H9 (cell line): ENCODE measurements at regions not wholly inside any gene's neighbourhood (a gene's known extent, or its start where the extent isn't known, plus 50 kb on each side); places are given as distances from the start of the nearest gene placed in this dataset.

ENCODE experiments used
- DNase-seq: peaks from one replicate; pipeline ENCODE4 v3.0.0-alpha.2; 2017
- H2AFZ ChIP-seq: one replicate; pipeline ENCODE4 v1.6.1; 2013; ENCODE audit warnings: mild to moderate bottlenecking, low read length, control low read depth, moderate library complexity
- H2AK5ac ChIP-seq: 2 replicates; pipeline ENCODE4 v1.6.1; 2013; ENCODE audit warnings: low read length, control low read depth, mixed read lengths; ENCODE audit not compliant: insufficient read length
- H2BK120ac ChIP-seq: one replicate; pipeline ENCODE4 v1.6.1; 2013; ENCODE audit warnings: low read depth, mild to moderate bottlenecking, low read length, control low read depth, inconsistent platforms; ENCODE audit not compliant: poor library complexity, severe bottlenecking
- H2BK12ac ChIP-seq: 2 replicates; pipeline ENCODE4 v1.6.1; 2013; ENCODE audit warnings: low read length, control low read depth, mixed read lengths, low read depth; ENCODE audit not compliant: insufficient read length
- H2BK15ac ChIP-seq: 2 replicates; pipeline ENCODE4 v1.6.1; 2013; ENCODE audit warnings: low read depth, low read length, control low read depth
- H2BK20ac ChIP-seq: one replicate; pipeline ENCODE4 v1.6.1; 2013; ENCODE audit warnings: low read depth, mild to moderate bottlenecking, low read length, control low read depth, inconsistent platforms; ENCODE audit not compliant: poor library complexity, severe bottlenecking
- H2BK5ac ChIP-seq: 2 replicates; pipeline ENCODE4 v1.6.1; 2013; ENCODE audit warnings: low read length, control low read depth, mixed read lengths; ENCODE audit not compliant: insufficient read length
- H3K14ac ChIP-seq: 2 replicates; pipeline ENCODE4 v1.6.1; 2013; ENCODE audit warnings: low read length, control low read depth; ENCODE audit not compliant: insufficient read depth
- H3K18ac ChIP-seq: 2 replicates; pipeline ENCODE4 v1.6.1; 2013; ENCODE audit warnings: low read depth, mild to moderate bottlenecking, mixed read lengths, low read length, control low read depth; ENCODE audit not compliant: insufficient read length
- H3K23ac ChIP-seq: 2 replicates; pipeline ENCODE4 v1.6.1; 2013; ENCODE audit warnings: low read length, control low read depth, mixed read lengths, low read depth; ENCODE audit not compliant: insufficient read length
- H3K23me2 ChIP-seq: 2 replicates; pipeline ENCODE4 v1.6.1; 2013; ENCODE audit warnings: low read depth, mild to moderate bottlenecking, mixed read lengths, low read length, control low read depth; ENCODE audit not compliant: insufficient read length, poor library complexity, severe bottlenecking
- H3K27ac ChIP-seq: 2 replicates; pipeline ENCODE4 v1.5.1; 2013; ENCODE audit warnings: low read length, control low read depth, mixed read lengths, low read depth; ENCODE audit not compliant: insufficient read length
- H3K27me3 ChIP-seq: 2 replicates; pipeline ENCODE4 v1.6.1; 2013; ENCODE audit warnings: low read length, control low read depth, inconsistent platforms; ENCODE audit not compliant: insufficient read depth
- H3K4ac ChIP-seq: 2 replicates; pipeline ENCODE4 v1.6.1; 2013; ENCODE audit warnings: low read depth, mild to moderate bottlenecking, control low read depth, inconsistent platforms, low read length, moderate library complexity
- H3K4me1 ChIP-seq: 2 replicates; pipeline ENCODE4 v1.6.1; 2013; ENCODE audit warnings: low read length, control low read depth, inconsistent platforms; ENCODE audit not compliant: insufficient read depth
- H3K4me2 ChIP-seq: 2 replicates; pipeline ENCODE4 v1.6.1; 2013; ENCODE audit warnings: low read length, control low read depth, mixed read lengths; ENCODE audit not compliant: insufficient read length, insufficient read depth
- H3K56ac ChIP-seq: 2 replicates; pipeline ENCODE4 v1.6.1; 2013; ENCODE audit warnings: low read depth, mild to moderate bottlenecking, mixed read lengths, low read length, control low read depth; ENCODE audit not compliant: insufficient read length
- H3K79me1 ChIP-seq: 2 replicates; pipeline ENCODE4 v1.6.1; 2013; ENCODE audit warnings: low read depth, mild to moderate bottlenecking, moderate library complexity, low read length, control low read depth, inconsistent platforms; ENCODE audit not compliant: insufficient read depth, poor library complexity, severe bottlenecking
- H3K79me2 ChIP-seq: 2 replicates; pipeline ENCODE4 v1.6.1; 2013; ENCODE audit warnings: low read length, control low read depth, inconsistent platforms; ENCODE audit not compliant: insufficient read depth
- H3K9ac ChIP-seq: 2 replicates; pipeline ENCODE4 v1.6.1; 2013; ENCODE audit warnings: low read length, control low read depth, mixed read lengths; ENCODE audit not compliant: insufficient read length; ENCODE audit errors: extremely low read depth
- H3K9me3 ChIP-seq: one replicate; pipeline ENCODE4 v1.6.1; 2013; ENCODE audit warnings: low read depth, low read length, inconsistent platforms; ENCODE audit not compliant: control insufficient read depth
- H3T11ph ChIP-seq: one replicate; pipeline ENCODE4 v1.6.1; 2013; ENCODE audit warnings: mild to moderate bottlenecking, low read length, control low read depth, inconsistent platforms
- H4K20me1 ChIP-seq: one replicate; pipeline ENCODE4 v1.6.1; 2013; ENCODE audit not compliant: control insufficient read depth, insufficient read length, insufficient read depth
- H4K5ac ChIP-seq: 2 replicates; pipeline ENCODE4 v1.6.1; 2013; ENCODE audit warnings: low read depth, mild to moderate bottlenecking, mixed read lengths, low read length, control low read depth; ENCODE audit not compliant: insufficient read length
- H4K8ac ChIP-seq: replicated peaks from 2 replicates; pipeline ENCODE4 v1.6.1; 2013; ENCODE audit warnings: low read length, control low read depth, mixed read lengths, low read depth; ENCODE audit not compliant: insufficient read length
- H4K91ac ChIP-seq: 2 replicates; pipeline ENCODE4 v1.6.1; 2013; ENCODE audit warnings: low read depth, mild to moderate bottlenecking, moderate library complexity, mixed read lengths, low read length, control low read depth; ENCODE audit not compliant: insufficient read length
- H3K27ac Mint-ChIP-seq, 3 experiments: 2 replicates in 2 of 3; 3 replicates in 1 of 3; pipeline ENCODE4 v1.8.0; 2020 to 2021; ENCODE audit warnings: mixed read lengths in 3 of 3, mild to moderate bottlenecking in 1 of 3, moderate library complexity in 1 of 3
- H3K27me3 Mint-ChIP-seq: 2 replicates; pipeline ENCODE4 v1.8.0; 2021; ENCODE audit warnings: low read depth, mild to moderate bottlenecking, moderate library complexity, mixed read lengths
- H3K36me3 Mint-ChIP-seq, 3 experiments: 2 replicates in 2 of 3; 3 replicates in 1 of 3; pipeline ENCODE4 v1.8.0; 2020 to 2021; ENCODE audit warnings: low read depth in 3 of 3, mixed read lengths in 3 of 3; ENCODE audit not compliant: insufficient read depth in 1 of 3
- H3K4me1 Mint-ChIP-seq, 2 experiments: 2 replicates each; pipeline ENCODE4 v1.8.0; 2020; ENCODE audit warnings: mixed read lengths in 2 of 2
- H3K4me3 Mint-ChIP-seq, 2 experiments: 2 replicates in 1 of 2; 3 replicates in 1 of 2; pipeline ENCODE4 v1.8.0; 2020 to 2021; ENCODE audit warnings: mild to moderate bottlenecking in 2 of 2, mixed read lengths in 2 of 2, moderate library complexity in 1 of 2
- H3K9me3 Mint-ChIP-seq, 2 experiments: 2 replicates in 1 of 2; 3 replicates in 1 of 2; pipeline ENCODE4 v1.8.0; 2020; ENCODE audit warnings: mild to moderate bottlenecking in 2 of 2, mixed read lengths in 2 of 2, moderate library complexity in 1 of 2
- WGBS: extraction: QIAGEN DNeasy Blood & Tissue Kit; methylation state at CpG from one replicate; pipeline ENCODE4 v1.1.7; 2013; ENCODE audit warnings: missing lambda C conversion rate, low lambda C conversion rate, mixed read lengths; ENCODE audit not compliant: insufficient read length; ENCODE audit errors: extremely low coverage; 5-methylcytosine and 5-hydroxymethylcytosine counted together
- TF ChIP-seq, protein P1 (sequence below): fragments of 200-600 bp; sonication (generic); conservative IDR thresholded peaks from 3 replicates; pipeline ENCODE4 v1.8.0; 2021; ENCODE audit warnings: antibody characterized with exemption, mild to moderate bottlenecking

DNA sequence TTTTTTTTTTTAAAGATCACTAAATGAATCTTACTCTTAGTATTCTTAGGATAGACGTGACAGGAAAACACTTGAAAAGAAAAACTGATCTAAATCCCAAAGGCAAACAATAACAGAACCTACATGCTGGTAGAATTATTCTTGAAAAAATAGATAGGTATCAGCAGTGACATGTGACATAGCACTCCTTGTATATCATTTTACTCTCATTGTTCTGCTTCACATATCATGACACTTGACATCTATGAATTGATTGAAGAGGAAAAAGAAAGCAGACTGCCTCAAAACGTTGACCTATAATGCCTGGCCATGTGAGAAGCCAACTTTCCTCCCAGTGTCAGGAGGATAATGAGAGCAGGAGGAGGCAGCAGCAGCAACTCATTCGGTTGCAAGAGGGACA, 555.2 kb downstream of the GABRG1 start:
- H3K79me2 ChIP-seq, result no peaks in the 10 kb centered on the region

More for the DNA sequence above, 555.2 kb downstream of the GABRG1 start:
- no peak for DNase-seq
- no peak overlapping the region for H3K4ac ChIP-seq
- TF ChIP-seq, protein P1, sequence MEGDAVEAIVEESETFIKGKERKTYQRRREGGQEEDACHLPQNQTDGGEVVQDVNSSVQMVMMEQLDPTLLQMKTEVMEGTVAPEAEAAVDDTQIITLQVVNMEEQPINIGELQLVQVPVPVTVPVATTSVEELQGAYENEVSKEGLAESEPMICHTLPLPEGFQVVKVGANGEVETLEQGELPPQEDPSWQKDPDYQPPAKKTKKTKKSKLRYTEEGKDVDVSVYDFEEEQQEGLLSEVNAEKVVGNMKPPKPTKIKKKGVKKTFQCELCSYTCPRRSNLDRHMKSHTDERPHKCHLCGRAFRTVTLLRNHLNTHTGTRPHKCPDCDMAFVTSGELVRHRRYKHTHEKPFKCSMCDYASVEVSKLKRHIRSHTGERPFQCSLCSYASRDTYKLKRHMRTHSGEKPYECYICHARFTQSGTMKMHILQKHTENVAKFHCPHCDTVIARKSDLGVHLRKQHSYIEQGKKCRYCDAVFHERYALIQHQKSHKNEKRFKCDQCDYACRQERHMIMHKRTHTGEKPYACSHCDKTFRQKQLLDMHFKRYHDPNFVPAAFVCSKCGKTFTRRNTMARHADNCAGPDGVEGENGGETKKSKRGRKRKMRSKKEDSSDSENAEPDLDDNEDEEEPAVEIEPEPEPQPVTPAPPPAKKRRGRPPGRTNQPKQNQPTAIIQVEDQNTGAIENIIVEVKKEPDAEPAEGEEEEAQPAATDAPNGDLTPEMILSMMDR, result no peak
- no peaks in the 10 kb centered on the region; a peak in 2 of 7 replicates for H3K36me3 Mint-ChIP-seq
- no peak overlapping the region for H2AFZ ChIP-seq
- H2BK15ac ChIP-seq, result no peak overlapping the region
- H2BK120ac ChIP-seq, result no peak overlapping the region
- no peak overlapping the region for H3K18ac ChIP-seq
- H3K4me3 Mint-ChIP-seq, result no peak overlapping the region
- H3K23me2 ChIP-seq, result no peaks in the 10 kb centered on the region
- H4K91ac ChIP-seq, result no peak overlapping the region
- H4K8ac ChIP-seq, result no peak overlapping the region
- no peak overlapping the region for H2AK5ac ChIP-seq
- no peak overlapping the region for H4K5ac ChIP-seq
- H3K27me3 ChIP-seq, result no peaks in the 10 kb centered on the region
- no peaks in the 10 kb centered on the region for H3K79me1 ChIP-seq
- H3K4me1 ChIP-seq, result no peaks in the 10 kb centered on the region
- H4K20me1 ChIP-seq, result no peaks in the 10 kb centered on the region
- no peak overlapping the region for H2BK5ac ChIP-seq
- H3K27ac Mint-ChIP-seq, result no peak overlapping the region
- H3K4me2 ChIP-seq, result no peak overlapping the region
- no peak overlapping the region for H3K23ac ChIP-seq
- H3T11ph ChIP-seq, result no peak overlapping the region
- H3K14ac ChIP-seq, result no peak overlapping the region
- no CpG with 5 or more reads among the region's 3 CpGs for WGBS
- H3K9me3 ChIP-seq, result no peaks in the 10 kb centered on the region
- H2BK12ac ChIP-seq, result no peak overlapping the region
- no peaks in the 10 kb centered on the region for H3K27me3 Mint-ChIP-seq
- no peak overlapping the region for H3K9ac ChIP-seq
- H3K27ac ChIP-seq, result no peak overlapping the region
- H3K9me3 Mint-ChIP-seq, result peaks cover 0 to 5% of the 10 kb centered on the region in 2 experiments; a peak in 2 of 5 replicates
- H3K4me1 Mint-ChIP-seq, result no peaks in the 10 kb centered on the region
- no peak overlapping the region for H3K56ac ChIP-seq
- H2BK20ac ChIP-seq, result no peak overlapping the region
